Esophagus squamous epithelium (tissue), 4 donors: ENCODE measurements at regions not wholly inside any gene's neighbourhood (a gene's known extent, or its start where the extent isn't known, plus 50 kb on each side); places are given as distances from the start of the nearest gene placed in this dataset.

ENCODE experiments used
- CTCF ChIP-seq, 6 experiments: fragments of 450-650 bp in 4 of 6; fragments of 200-600 bp in 2 of 6; sonication (generic) in 2 of 6; IDR thresholded peaks; one replicate each; pipeline ENCODE4 v1.5.1; 2016 to 2019; ENCODE audit warnings: antibody characterized with exemption in 6 of 6, mild to moderate bottlenecking in 4 of 6, moderate library complexity in 4 of 6
- POLR2A ChIP-seq, 4 donors: fragments of 450-650 bp; IDR thresholded peaks; one replicate each; pipeline ENCODE4 v1.6.1; 2017; ENCODE audit warnings: antibody characterized with exemption in 4 of 4, mild to moderate bottlenecking in 4 of 4, moderate library complexity in 3 of 4

GRCh38 chr1:5119366-5120234, 465.2 kb downstream of the AJAP1 start:
- TF ChIP-seq POLR2A (IDR thresholded peaks at IDR 0.05) = no peak
- TF ChIP-seq CTCF (IDR thresholded peaks at IDR 0.05) = peak in 1 of 6 experiments; percentile 17
